Kidney epithelial cell (primary cell): ENCODE measurements at regions not wholly inside any gene's neighbourhood (a gene's known extent, or its start where the extent isn't known, plus 50 kb on each side); places are given as distances from the start of the nearest gene placed in this dataset.

Experiments used
- DNase-seq: peaks from one replicate; pipeline ENCODE4 v3.0.0-alpha.2; 2010; ENCODE audit warnings: low read depth
- H3K27me3 ChIP-seq: 2 replicates; pipeline ENCODE4 v1.6.0; 2011; ENCODE audit warnings: low read length; ENCODE audit not compliant: control insufficient read depth, insufficient read depth
- H3K36me3 ChIP-seq: 2 replicates; pipeline ENCODE4 v1.5.1; 2011; ENCODE audit warnings: low read length; ENCODE audit not compliant: control insufficient read depth, insufficient read depth
- H3K4me3 ChIP-seq: 2 replicates; pipeline ENCODE4 v1.5.1; 2011; ENCODE audit warnings: low read depth, mild to moderate bottlenecking, control low read depth, low read length
- TF ChIP-seq, protein P1 (sequence below): IDR thresholded peaks from 2 replicates; pipeline ENCODE4 v1.5.1; 2011; ENCODE audit warnings: mild to moderate bottlenecking, moderate library complexity, low read length, control low read depth, inconsistent platforms; ENCODE audit not compliant: insufficient read depth, poor library complexity, severe bottlenecking

DNA sequence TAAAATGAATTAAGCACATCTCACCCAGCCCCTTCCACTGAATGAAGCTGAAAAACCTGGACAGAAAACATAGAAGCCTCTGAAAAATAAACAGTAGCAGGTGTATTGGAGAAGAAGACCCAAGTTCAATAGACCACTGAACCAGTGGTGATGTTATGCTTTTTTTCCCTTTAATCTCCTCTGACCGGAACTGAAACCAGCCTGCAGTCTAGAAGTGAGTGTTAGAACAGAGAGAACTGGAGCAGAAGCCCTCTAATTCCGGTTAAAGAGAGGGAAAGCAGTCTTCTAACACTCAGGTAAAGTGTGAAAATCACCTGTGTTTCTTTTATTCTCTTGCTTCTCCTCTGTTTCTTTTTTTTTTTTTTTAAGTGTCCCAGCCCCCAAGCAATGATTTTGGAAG is 83.5 kb upstream of the CCL21 start:
- Histone ChIP-seq H3K27me3 (peaks cover 4% of the 10 kb centered on the region), H3K4me3 (no peak overlapping the region), H3K36me3 (no peaks in the 10 kb centered on the region)
- TF ChIP-seq, protein P1, sequence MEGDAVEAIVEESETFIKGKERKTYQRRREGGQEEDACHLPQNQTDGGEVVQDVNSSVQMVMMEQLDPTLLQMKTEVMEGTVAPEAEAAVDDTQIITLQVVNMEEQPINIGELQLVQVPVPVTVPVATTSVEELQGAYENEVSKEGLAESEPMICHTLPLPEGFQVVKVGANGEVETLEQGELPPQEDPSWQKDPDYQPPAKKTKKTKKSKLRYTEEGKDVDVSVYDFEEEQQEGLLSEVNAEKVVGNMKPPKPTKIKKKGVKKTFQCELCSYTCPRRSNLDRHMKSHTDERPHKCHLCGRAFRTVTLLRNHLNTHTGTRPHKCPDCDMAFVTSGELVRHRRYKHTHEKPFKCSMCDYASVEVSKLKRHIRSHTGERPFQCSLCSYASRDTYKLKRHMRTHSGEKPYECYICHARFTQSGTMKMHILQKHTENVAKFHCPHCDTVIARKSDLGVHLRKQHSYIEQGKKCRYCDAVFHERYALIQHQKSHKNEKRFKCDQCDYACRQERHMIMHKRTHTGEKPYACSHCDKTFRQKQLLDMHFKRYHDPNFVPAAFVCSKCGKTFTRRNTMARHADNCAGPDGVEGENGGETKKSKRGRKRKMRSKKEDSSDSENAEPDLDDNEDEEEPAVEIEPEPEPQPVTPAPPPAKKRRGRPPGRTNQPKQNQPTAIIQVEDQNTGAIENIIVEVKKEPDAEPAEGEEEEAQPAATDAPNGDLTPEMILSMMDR = no peak
- no peak for DNase-seq

DNA sequence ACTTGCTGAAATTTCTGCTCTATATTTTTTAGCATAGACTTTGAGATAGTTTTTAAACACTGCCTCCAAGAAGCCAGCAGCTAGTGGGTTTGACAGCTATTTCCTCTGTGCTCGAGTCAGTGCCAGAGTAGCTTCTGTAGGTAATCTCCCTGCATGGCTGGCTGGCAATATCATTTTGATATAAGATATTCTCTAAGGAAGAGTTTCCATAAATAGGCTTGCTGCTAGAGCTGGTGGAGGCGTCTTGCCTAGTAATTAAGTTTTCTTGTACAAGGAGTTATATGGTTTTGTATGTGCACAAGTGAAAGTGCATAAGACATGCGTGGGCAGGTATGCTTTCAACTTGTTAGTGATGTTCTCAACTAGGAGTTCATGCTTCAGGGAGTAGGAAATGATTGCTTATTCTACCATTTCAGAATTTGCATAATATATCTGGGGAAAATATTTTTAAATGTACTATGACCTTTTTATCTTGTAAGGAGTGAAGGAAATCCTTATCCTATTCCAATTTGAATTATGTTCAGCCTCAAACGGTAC is 74.1 kb upstream of the CCL21 start:
- Histone ChIP-seq H3K36me3 (no peaks in the 10 kb centered on the region), H3K27me3 (no peaks in the 10 kb centered on the region), H3K4me3 (no peak overlapping the region)
- DNase-seq = no peak
- TF ChIP-seq, protein P1 = no peak

DNA sequence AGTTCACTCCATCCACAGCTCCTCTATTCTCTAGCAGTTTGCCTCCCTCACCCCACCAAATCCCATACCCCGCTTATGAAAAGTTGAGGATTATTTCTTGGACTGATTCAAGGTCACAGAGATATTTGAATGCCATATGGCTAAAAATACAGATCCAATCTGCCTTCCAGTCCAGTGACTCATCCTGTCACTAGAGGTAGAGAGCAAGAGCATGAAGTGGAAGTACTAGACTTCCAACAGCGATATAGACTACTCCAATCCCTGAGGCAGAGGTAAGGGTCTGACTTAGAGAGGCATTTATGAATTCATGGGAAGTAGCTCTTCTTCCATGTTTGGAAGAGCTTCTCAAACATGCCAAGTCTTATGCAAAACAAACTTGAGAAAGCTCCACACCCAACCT is 72.4 kb upstream of the CCL21 start:
- Histone ChIP-seq H3K4me3 (no peak overlapping the region), H3K36me3 (no peaks in the 10 kb centered on the region), H3K27me3 (no peaks in the 10 kb centered on the region)
- TF ChIP-seq, protein P1 = no peak
- DNase-seq = no peak

DNA sequence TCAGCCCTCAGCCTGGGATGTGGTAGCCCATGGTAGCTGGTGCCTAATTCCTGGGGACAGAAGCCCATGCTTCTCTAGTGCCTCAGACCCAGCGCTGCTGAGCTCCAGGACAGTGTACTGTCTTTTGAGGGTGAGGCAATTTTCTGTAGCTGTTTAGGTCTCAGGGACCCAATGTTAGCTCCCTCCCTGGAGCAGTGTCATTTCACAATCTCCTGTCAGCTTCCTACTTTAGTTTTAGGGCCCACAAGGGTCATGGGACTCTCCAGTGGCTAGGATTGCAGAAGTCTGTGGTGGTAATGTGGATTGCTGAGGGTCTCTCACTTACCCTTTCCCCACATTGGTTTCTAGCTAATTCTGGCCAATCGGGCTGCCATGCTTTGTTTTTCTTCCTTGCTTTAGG is 67.7 kb upstream of the CCL21 start:
- Histone ChIP-seq H3K4me3 (no peak overlapping the region), H3K27me3 (no peaks in the 10 kb centered on the region), H3K36me3 (no peaks in the 10 kb centered on the region)
- no peak for DNase-seq
- TF ChIP-seq, protein P1 = no peak

DNA sequence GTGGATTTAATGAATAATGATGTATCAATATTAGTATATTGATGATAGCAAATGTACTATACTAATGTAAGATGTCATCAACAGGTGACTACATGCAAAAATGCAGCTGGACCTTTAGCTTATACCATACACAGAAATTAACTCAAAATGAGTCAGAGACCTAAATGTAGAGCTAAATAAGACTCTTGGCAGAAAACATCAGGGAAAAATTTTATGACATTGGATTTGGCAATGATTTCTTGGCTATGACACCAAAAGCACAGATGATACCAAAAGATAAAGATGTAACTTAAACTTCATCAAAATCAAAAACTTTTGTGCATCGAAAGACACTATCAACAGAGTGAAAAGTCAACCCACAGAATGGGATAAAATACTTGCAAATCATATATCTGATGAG is 64.0 kb upstream of the CCL21 start:
- TF ChIP-seq, protein P1 = no peak
- no peaks in the 10 kb centered on the region for H3K27me3 ChIP-seq
- H3K36me3 ChIP-seq = no peaks in the 10 kb centered on the region
- no peak for DNase-seq
- no peak overlapping the region for H3K4me3 ChIP-seq

DNA sequence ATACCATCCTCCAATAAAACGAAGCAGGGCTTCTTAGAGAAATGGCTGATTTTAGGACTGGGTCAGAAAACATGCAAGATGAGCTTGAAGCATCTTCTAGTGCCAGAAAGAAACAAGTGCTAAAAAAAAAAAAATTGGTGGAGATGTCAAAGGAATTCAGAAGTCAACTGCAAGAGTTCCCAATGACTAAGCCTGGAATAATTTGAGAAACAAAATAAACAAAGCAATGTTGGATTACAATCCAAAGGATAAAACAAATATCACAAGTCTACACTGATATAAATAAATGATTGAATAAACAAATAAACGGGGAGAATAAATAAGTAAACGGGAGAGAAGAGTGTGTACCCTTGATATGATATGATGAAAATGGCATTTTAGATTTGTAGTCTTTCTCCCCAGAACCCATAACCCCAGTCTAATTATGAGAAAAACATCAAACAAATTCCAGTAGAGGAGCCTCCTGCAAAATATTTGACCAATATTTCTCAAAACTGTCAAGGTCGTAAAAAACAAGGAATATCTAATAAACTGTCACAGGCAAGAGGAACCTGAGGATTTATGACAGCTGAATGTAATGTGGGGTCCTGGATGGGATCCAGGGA is 63.5 kb upstream of the CCL21 start:
- DNase-seq = no peak
- no peak overlapping the region for H3K4me3 ChIP-seq
- no peaks in the 10 kb centered on the region for H3K36me3 ChIP-seq
- TF ChIP-seq, protein P1 = no peak
- H3K27me3 ChIP-seq = no peaks in the 10 kb centered on the region
